DMS53 treated with DMSO at 0.1 percent for 48 hours (cell line): ENCODE measurements at regions not wholly inside any gene's neighbourhood (a gene's known extent, or its start where the extent isn't known, plus 50 kb on each side); places are given as distances from the start of the nearest gene placed in this dataset.
A peak's percentile ranks its signal among the peaks of the same experiment; 100 is the strongest.

Source experiments
- DNase-seq: peaks from one replicate; lab custom pipeline; 2025; ENCODE audit not compliant: unreplicated experiment; lab: John Stamatoyannopoulos, UW

- no peak for DNase-seq
These were observed 651.8 kb downstream of the CDH11 start for GRCh38 chr16:64469906-64470702.

GRCh38 chr16:64469351-64469750 lies 652.5 kb downstream of the CDH11 start:
- DNase-seq, result no peak

- DNase-seq, result no peak
These were observed 653.3 kb downstream of the CDH11 start for GRCh38 chr16:64468515-64469090.

DNA sequence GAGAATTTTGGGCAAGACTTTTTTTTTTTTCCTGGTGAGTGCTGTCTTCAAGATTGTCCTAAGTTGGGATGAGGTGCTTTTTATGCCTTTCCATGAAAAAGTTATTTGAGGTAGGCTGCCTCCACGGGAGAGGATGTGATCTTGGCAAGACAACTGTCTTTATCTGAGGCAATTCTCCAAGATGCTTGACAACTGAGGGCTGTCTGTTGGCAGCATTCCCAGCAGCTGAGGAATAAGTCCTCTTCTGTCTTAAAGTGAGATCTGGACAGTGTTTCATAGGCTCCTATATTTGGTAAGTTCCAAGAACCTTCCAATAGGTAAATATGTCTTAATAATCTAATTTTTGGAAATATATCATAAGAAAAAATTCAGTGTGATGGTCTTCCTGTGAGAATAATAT lies 662.0 kb downstream of the CDH11 start:
- no peak for DNase-seq

- DNase-seq, result no peak
These were observed 662.5 kb downstream of the CDH11 start for GRCh38 chr16:64459402-64459801.

DNA sequence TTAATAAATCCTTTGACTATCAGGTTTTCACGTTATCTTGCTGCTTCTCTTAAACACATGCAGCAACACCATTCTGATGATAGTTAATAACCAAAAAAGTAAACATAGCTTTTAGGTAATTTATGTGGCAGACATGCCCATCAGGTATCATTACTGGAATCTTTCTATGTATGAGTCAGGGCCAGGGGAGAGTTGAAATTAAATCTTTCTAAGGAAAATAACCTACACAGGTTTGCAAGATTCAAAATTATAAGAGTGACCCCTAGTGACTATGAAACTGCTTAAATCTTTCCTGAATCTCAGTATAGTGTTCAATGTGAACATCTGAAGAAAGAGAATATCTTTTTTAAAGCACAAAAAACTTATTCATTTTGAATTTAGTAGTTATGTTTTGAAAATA lies 666.6 kb downstream of the CDH11 start:
- DNase-seq, result no peak

- DNase-seq, result no peak
These were observed 668.2 kb downstream of the CDH11 start for GRCh38 chr16:64453646-64454045.

- no peak for DNase-seq
These were observed 669.4 kb downstream of the CDH11 start for GRCh38 chr16:64452446-64452845.

DNA sequence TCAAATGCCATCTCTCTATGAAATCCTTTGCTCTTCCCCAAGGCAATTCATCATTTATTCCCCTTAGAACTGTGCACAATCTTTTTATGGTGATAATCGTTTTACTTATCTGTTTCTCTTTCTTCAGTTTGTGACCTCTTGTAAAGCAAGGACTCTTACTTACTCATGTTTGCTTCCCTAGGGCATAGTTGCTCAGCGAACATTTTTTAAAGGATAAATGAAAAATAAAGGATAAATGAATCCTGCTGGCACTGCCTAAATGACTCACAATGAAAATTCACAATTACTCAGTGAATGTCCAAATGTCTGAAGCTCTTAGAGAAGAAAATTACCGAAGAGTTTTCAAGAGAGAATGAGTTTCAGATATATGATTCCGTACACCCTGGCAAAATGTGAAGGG lies 671.7 kb downstream of the CDH11 start:
- no peak for DNase-seq

GRCh38 chr16:64449506-64449905 lies 672.4 kb downstream of the CDH11 start:
- DNase-seq, result no peak

- no peak for DNase-seq
These were observed 676.2 kb downstream of the CDH11 start for GRCh38 chr16:64445649-64446048.

DNA sequence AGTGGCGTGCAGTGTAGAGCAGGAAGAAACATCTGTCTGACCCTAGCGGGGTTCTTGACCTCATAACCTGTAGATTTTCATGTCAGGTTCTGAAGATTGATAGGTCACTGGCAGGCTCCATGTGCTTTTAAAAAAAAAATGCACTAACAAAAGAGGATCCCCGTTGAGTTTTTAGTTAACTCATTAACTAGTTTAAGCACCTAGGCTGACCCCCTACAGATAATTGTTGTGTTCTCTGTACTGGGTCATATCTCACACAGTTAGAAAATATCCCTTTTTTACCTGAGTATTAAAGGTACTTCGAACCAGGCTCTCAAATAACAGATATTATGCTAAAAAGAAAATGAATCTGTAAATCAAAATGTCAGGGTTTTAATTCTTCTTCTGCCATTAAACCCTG lies 676.6 kb downstream of the CDH11 start:
- no peak for DNase-seq

DNA sequence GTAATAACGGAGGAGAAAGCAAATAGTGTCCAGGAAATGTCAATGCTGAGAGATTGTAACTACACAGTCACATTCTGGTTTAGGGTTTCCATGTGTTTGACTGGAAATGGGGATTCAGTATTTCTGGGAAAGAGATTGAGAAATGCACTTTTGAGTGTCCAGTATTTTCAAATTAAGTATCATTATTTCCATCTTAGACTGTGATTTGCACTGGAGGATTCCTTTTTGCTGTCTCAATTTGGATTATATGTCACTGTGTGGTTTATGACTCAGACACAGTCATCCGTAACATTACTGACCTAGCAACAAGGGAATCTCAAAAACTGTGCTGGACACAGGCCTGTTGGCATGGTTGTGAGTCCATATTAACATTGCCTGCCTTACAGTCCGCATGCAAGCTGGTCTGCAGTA lies 681.4 kb downstream of the CDH11 start:
- peak; percentile 71 for DNase-seq

DNA sequence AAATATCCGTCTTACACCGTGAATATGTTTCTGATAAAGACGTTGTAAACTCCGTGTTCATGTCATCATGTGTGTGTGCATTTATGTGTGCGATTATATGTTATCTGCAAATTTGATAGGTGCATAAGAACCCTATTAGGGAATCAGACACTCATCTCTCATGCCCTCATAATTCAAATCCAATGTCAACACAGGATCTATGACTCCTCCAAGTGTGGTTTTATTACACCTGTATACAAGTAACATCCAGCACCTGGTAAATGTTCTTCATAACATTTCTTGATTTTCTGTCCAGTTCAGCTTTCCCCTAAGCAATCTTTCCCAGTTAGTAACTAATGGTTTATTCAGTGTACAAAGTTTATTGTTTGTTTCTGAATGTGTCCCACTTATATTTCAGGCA lies 681.9 kb downstream of the CDH11 start:
- DNase-seq, result peak; percentile 8

- DNase-seq, result no peak
These were observed 684.0 kb downstream of the CDH11 start for GRCh38 chr16:64437706-64438324.

DNA sequence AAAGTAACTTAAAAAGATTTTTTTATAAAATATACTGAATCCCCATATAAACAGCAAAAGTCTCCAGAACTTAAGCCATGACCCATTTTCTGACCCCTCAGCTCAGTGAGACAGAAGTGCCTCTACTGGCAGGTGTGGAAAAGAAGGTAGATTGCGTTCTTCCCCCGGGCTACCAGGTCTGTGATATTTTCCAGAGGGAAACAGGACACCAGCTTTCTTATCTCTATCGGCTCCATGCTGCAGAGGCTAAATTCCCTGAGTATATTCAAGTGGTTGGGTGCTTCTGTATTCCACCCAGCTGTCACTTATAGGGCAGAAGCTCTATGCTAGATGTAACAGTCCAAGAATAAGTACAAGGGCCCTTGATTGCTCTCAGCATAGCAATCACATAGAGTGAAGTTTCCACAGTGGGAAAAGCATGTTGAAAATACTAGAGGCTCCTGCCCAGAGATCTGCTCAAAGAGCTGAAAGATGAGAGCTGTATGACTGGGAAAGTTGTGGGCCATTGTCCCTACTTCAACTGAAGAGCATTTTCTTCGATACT lies 687.3 kb downstream of the CDH11 start:
- DNase-seq, result no peak

DNA sequence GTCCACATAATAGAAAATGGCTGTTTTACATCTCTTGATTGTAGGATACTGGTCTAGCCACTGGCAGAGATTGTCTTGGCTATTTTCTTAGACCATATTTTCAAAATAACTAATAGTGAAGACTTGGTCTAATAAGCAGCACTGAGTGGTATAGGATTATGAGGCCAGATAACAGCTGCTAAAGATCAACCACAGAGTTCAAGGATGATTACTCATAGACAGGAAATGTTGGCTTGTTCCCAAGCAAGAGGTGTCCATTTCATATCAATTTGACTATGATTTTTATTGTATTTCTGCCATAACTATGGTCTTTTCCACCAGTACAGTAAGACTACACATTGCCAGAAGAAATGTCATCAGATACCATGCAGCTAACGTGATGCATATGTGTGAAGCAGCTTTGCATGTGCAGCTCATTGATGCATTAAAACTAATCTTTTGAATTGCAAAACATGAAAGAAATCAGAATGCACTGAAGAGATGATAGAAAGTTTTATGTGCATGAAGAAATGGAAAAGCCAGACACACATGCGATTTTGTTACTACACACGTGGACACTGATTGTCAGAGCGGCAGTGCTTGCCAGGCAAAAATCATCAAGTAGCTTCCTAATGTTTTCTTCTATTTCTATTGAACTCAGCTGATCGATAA lies 693.3 kb downstream of the CDH11 start:
- peak; percentile 56 for DNase-seq

- no peak for DNase-seq
These were observed 695.7 kb downstream of the CDH11 start for GRCh38 chr16:64426131-64426666.

GRCh38 chr16:64425381-64425780 lies 696.5 kb downstream of the CDH11 start:
- DNase-seq, result no peak

- DNase-seq, result no peak
These were observed 699.6 kb downstream of the CDH11 start for GRCh38 chr16:64422259-64422658.

GRCh38 chr16:64421515-64421914 lies 700.3 kb downstream of the CDH11 start:
- no peak for DNase-seq
